ENCODE measurements at regions not wholly inside any gene's neighbourhood (a gene's known extent, or its start where the extent isn't known, plus 50 kb on each side); places are given as distances from the start of the nearest gene placed in this dataset.

DNA sequence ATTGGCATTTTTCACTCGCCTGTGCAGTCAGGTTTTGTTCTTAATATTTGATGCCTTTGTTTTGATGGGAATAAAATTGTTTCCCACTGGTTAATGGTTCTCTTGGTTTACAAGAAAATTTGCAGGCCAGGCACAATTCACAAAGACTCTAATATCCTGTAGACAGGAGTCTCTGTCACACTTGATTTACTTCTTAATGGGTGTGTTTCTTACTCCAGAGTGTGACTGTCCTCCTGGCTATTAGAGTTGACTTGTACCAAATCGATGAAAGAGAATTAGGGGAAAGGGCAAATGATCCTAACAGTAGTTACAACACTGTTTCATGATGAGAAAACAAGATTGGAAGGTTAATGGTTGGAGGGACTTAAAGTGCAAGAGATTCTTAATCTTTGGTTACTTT lies 142.8 kb upstream of the SV2C start:
- no peak for TF ChIP-seq POLR2AphosphoS5 (IDR thresholded peaks at IDR 0.05)
- TF ChIP-seq POLR2A (IDR thresholded peaks at IDR 0.05): no peak
- TF ChIP-seq, protein P1, sequence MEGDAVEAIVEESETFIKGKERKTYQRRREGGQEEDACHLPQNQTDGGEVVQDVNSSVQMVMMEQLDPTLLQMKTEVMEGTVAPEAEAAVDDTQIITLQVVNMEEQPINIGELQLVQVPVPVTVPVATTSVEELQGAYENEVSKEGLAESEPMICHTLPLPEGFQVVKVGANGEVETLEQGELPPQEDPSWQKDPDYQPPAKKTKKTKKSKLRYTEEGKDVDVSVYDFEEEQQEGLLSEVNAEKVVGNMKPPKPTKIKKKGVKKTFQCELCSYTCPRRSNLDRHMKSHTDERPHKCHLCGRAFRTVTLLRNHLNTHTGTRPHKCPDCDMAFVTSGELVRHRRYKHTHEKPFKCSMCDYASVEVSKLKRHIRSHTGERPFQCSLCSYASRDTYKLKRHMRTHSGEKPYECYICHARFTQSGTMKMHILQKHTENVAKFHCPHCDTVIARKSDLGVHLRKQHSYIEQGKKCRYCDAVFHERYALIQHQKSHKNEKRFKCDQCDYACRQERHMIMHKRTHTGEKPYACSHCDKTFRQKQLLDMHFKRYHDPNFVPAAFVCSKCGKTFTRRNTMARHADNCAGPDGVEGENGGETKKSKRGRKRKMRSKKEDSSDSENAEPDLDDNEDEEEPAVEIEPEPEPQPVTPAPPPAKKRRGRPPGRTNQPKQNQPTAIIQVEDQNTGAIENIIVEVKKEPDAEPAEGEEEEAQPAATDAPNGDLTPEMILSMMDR (IDR thresholded peaks at IDR 0.05): no peak
- Histone ChIP-seq H3K27ac (no peak overlapping the region), H3K36me3 (no peaks in the 10 kb centered on the region), H3K4me1 (replicated peaks) (no peaks in the 10 kb centered on the region), H3K4me3 (no peak overlapping the region), H3K27me3 (replicated peaks; ENCODE audit: insufficient read depth) (no peaks in the 10 kb centered on the region), H3K9me3 (no peaks in the 10 kb centered on the region)
- 55% methylated on average over 2 of the region's 2 CpGs for WGBS
- DNase-seq (ENCODE audit: low spot score): no peak
- intact Hi-C loops (cut with DNase I): no loop called here

DNA sequence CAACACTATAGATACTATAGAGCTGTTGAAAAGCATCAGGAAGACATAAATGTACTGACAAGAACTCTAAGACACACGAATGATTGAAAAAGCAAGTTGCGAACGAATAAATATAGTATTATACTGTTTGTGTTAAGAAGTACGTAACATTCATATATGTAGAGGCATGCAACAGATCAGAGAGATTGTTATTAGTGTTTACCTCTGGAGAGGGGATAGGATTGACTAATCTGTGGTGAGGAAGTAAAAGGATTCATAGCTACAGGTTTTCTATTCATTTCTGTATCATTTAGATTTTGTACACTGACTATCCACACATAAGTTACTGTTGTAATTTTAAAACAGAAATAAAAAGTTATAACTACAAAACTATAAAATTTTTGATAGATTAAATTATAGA lies 147.6 kb upstream of the SV2C start:
- intact Hi-C loops (cut with DNase I): no loop called here
- H3K27me3 ChIP-seq (replicated peaks; ENCODE audit: insufficient read depth): no peaks in the 10 kb centered on the region
- no peaks in the 10 kb centered on the region for H3K36me3 ChIP-seq
- no peaks in the 10 kb centered on the region for H3K4me1 ChIP-seq (replicated peaks)
- 91% methylated on average over 4 of the region's 4 CpGs for WGBS
- no peak for DNase-seq (ENCODE audit: low spot score)
- no peak for TF ChIP-seq POLR2AphosphoS5 (IDR thresholded peaks at IDR 0.05)
- TF ChIP-seq POLR2A (IDR thresholded peaks at IDR 0.05): no peak
- TF ChIP-seq, protein P1 (IDR thresholded peaks at IDR 0.05): no peak
- H3K4me3 ChIP-seq: no peak overlapping the region
- no peak overlapping the region for H3K27ac ChIP-seq
- no peaks in the 10 kb centered on the region for H3K9me3 ChIP-seq

DNA sequence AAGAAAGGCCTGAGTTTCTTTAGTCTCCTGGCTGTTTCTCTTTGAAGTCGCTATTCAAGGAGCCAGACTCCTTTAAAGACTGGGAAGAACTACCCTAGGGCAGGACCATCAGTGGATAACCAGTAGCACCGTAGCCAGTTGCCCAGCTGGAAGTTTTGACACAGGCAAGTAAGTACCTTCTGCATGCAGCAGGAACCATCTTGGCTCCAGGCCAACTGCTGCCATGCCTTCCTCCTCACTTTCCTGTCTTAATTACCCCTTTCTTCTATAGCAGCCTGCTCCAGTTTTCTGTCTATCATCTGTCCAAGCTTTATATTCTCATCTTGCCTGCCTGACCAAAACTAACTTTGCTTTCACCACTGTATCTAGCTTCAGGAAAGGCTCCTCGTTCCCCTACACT lies 149.7 kb upstream of the SV2C start:
- Histone ChIP-seq H3K36me3 (no peaks in the 10 kb centered on the region), H3K4me3 (no peak overlapping the region), H3K9me3 (no peaks in the 10 kb centered on the region), H3K27ac (no peak overlapping the region), H3K4me1 (replicated peaks) (no peaks in the 10 kb centered on the region), H3K27me3 (replicated peaks; ENCODE audit: insufficient read depth) (no peaks in the 10 kb centered on the region)
- 46% methylated on average over 3 of the region's 3 CpGs for WGBS
- no peak for TF ChIP-seq POLR2AphosphoS5 (IDR thresholded peaks at IDR 0.05)
- TF ChIP-seq, protein P1 (IDR thresholded peaks at IDR 0.05): no peak
- no peak for TF ChIP-seq POLR2A (IDR thresholded peaks at IDR 0.05)
- intact Hi-C loops (cut with DNase I): no loop called here
- no peak for DNase-seq (ENCODE audit: low spot score)

DNA sequence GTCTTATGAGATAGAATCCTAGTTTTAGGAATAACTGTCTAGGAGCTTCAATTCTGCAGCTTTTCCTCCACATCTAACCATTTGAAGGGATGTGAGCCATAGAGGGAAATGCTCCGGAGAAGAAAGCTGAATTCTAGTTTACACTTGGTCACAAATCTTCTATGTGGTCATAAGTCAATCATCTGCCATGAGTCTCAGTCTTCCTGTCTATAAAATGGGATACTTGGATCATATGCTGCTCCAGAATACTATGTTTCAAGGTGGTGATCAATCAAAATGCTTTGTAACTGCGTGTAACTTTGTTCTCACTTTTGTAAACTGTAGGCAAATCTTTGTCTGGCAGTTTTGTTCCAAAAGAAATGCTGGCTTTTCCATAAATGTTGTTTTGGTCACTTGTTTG lies 152.0 kb upstream of the SV2C start:
- H3K9me3 ChIP-seq: no peaks in the 10 kb centered on the region
- H3K4me1 ChIP-seq (replicated peaks): no peaks in the 10 kb centered on the region
- WGBS: 92% methylated on average over 2 of the region's 2 CpGs
- intact Hi-C loops (cut with DNase I): no loop called here
- H3K27me3 ChIP-seq (replicated peaks; ENCODE audit: insufficient read depth): no peaks in the 10 kb centered on the region
- no peak for DNase-seq (ENCODE audit: low spot score)
- H3K27ac ChIP-seq: no peak overlapping the region
- TF ChIP-seq, protein P1 (IDR thresholded peaks at IDR 0.05): no peak
- TF ChIP-seq POLR2AphosphoS5 (IDR thresholded peaks at IDR 0.05) (no peak), POLR2A (IDR thresholded peaks at IDR 0.05) (no peak)
- H3K36me3 ChIP-seq: no peaks in the 10 kb centered on the region
- H3K4me3 ChIP-seq: no peak overlapping the region

DNA sequence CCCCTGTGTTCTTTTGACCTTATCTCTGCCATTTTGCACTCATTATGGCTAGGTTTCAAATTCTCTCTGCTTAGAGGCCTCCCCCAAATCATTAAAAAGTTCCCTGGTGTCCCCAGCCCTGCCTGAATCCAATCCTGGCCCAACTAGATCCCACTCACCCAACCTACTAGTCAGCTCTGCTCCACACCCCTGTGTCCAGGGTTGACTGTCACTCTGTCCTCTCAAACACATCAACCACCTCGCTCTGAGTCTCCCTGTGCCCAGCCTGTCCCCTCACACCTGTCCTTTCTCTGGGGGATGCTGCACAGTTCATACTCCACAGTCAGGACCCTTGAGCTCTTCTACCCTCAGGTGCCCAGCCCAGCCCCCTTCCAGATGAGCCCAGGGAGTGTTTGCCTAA lies 154.2 kb upstream of the SV2C start:
- no peak for DNase-seq (ENCODE audit: low spot score)
- no peaks in the 10 kb centered on the region for H3K27me3 ChIP-seq (replicated peaks; ENCODE audit: insufficient read depth)
- H3K9me3 ChIP-seq: no peaks in the 10 kb centered on the region
- TF ChIP-seq, protein P1 (IDR thresholded peaks at IDR 0.05): no peak
- TF ChIP-seq POLR2A (IDR thresholded peaks at IDR 0.05): no peak
- no peak for TF ChIP-seq POLR2AphosphoS5 (IDR thresholded peaks at IDR 0.05)
- 63% methylated on average over 1 of the region's 1 CpG for WGBS
- H3K4me1 ChIP-seq (replicated peaks): no peaks in the 10 kb centered on the region
- H3K36me3 ChIP-seq: no peaks in the 10 kb centered on the region
- intact Hi-C loops (cut with DNase I): no loop called here
- H3K27ac ChIP-seq: no peak overlapping the region
- no peak overlapping the region for H3K4me3 ChIP-seq
